Small intestine (tissue), 7 donors: ENCODE measurements at regions not wholly inside any gene's neighbourhood (a gene's known extent, or its start where the extent isn't known, plus 50 kb on each side); places are given as distances from the start of the nearest gene placed in this dataset.

Source experiments
- DNase-seq, 2 donors: peaks; one replicate each; pipeline versions ENCODE4 v3.0.0 to v3.0.0-alpha.2; 2013
- FAIRE-seq: peaks from 2 replicates; lab custom pipeline; 2012; peaks lifted over from hg19 to GRCh38; lab: Jason Lieb, UNC
- H3K27ac ChIP-seq, 3 donors: one replicate each; pipeline ENCODE4 v1.5.1; 2013; ENCODE audit warnings: low read length in 2 of 3, mild to moderate bottlenecking in 2 of 3, control low read depth in 1 of 3, inconsistent platforms in 1 of 3, low read depth in 1 of 3, moderate library complexity in 1 of 3
- H3K27me3 ChIP-seq, 3 donors: one replicate each; pipeline ENCODE4 v1.6.1; 2013; ENCODE audit warnings: low read length in 3 of 3, inconsistent platforms in 1 of 3; ENCODE audit not compliant: control insufficient read depth in 3 of 3, insufficient read depth in 3 of 3
- H3K36me3 ChIP-seq, 3 donors: one replicate each; pipeline ENCODE4 v1.6.1; 2013; ENCODE audit warnings: low read length in 3 of 3, inconsistent platforms in 1 of 3, low read depth in 1 of 3, mild to moderate bottlenecking in 1 of 3, moderate library complexity in 1 of 3; ENCODE audit not compliant: control insufficient read depth in 3 of 3, insufficient read depth in 2 of 3
- H3K4me1 ChIP-seq, 3 donors: one replicate each; pipeline ENCODE4 v1.6.1; 2013; ENCODE audit warnings: low read length in 2 of 3, inconsistent platforms in 1 of 3, low read depth in 1 of 3, mild to moderate bottlenecking in 1 of 3, moderate library complexity in 1 of 3; ENCODE audit not compliant: control insufficient read depth in 3 of 3, insufficient read depth in 2 of 3
- H3K4me3 ChIP-seq, 3 donors: one replicate each; pipeline ENCODE4 v1.5.1; 2013; ENCODE audit warnings: low read length in 3 of 3, control low read depth in 1 of 3, inconsistent platforms in 1 of 3, low read depth in 1 of 3, mild to moderate bottlenecking in 1 of 3, moderate library complexity in 1 of 3
- H3K9me3 ChIP-seq, 2 donors: one replicate each; pipeline ENCODE4 v1.6.1; 2013; ENCODE audit warnings: low read depth in 1 of 2, low read length in 1 of 2; ENCODE audit not compliant: control insufficient read depth in 2 of 2, insufficient read depth in 1 of 2
- WGBS, 3 donors: extraction: QIAGEN DNeasy Blood & Tissue Kit; methylation state at CpG; one replicate each; pipeline ENCODE4 v1.1.7; 2013; 5-methylcytosine and 5-hydroxymethylcytosine counted together
- donor health status: healthy with polysubstance abuse.
- donor health status: control.
- donor health status: control.
- donor health status: Bipolar disorder and iron deficiency.
- donor health status: healthy.

DNA sequence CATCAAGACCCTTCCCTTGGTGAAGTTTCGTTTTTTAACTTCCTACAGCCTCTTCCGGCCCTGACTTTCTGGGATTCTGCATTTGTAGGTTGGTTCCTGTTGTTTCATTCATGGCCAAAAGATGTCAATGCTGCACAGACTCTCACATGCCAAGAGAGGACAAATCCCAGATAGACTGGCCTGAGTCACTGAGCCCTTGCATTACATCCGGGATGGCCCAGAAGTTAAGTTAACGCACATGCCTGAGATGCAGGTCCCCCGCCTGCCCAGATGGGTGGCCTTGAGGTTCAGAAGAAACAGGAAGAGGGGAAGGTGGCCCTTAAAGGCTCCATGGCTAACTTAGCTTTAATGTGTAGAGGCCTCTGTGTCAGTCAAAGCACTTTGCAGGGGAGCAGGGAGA is 51.6 kb upstream of the SRGAP3 start:
- WGBS, 3 donors = 80 to 92% (median 86%) methylated on average over 5 of the region's 5 CpGs
- Histone ChIP-seq H3K4me1 (peaks cover 0 to 6% (median 0%) of the 10 kb centered on the region in 3 donors), H3K9me3 (no peaks in the 10 kb centered on the region), H3K4me3 (no peak overlapping the region), H3K27me3 (no peaks in the 10 kb centered on the region), H3K36me3 (no peaks in the 10 kb centered on the region), H3K27ac (no peak overlapping the region)
- FAIRE-seq = no peak
- no peak for DNase-seq

- Histone ChIP-seq H3K4me3 (no peak overlapping the region), H3K9me3 (no peaks in the 10 kb centered on the region), H3K27ac (no peak overlapping the region), H3K36me3 (no peaks in the 10 kb centered on the region), H3K4me1 (peaks cover 0 to 6% (median 0%) of the 10 kb centered on the region in 3 donors), H3K27me3 (no peaks in the 10 kb centered on the region)
- 31 to 65% (median 53%) methylated on average over 10 of the region's 10 CpGs for WGBS, 3 donors
- FAIRE-seq (no peak), DNase-seq (no peak)
Observed at GRCh38 chr3:9301798-9302197, 52.4 kb upstream of the SRGAP3 start.

- Histone ChIP-seq H3K36me3 (no peaks in the 10 kb centered on the region), H3K27me3 (no peaks in the 10 kb centered on the region), H3K27ac (no peak overlapping the region), H3K4me1 (peaks cover 0 to 6% (median 0%) of the 10 kb centered on the region in 3 donors), H3K9me3 (no peaks in the 10 kb centered on the region), H3K4me3 (peak overlapping the region in 2 of 3 donors; percentile 14 to 27)
- DNase-seq (peak; percentile 78 to 91), FAIRE-seq (no peak)
- WGBS, 3 donors = 13 to 16% (median 14%) methylated on average over 24 of the region's 24 CpGs
Observed at GRCh38 chr3:9302425-9303181, 53.2 kb upstream of the SRGAP3 start.

- 85 to 92% (median 89%) methylated on average over 3 of the region's 3 CpGs for WGBS, 3 donors
- no peak for DNase-seq
Observed at GRCh38 chr3:9308298-9308990, 54.4 kb upstream of the THUMPD3 start.

GRCh38 chr3:9310043-9310442 is 52.8 kb upstream of the THUMPD3 start:
- DNase-seq (no peak), FAIRE-seq (no peak)
- Histone ChIP-seq H3K4me1 (peaks cover 0 to 6% (median 0%) of the 10 kb centered on the region in 3 donors), H3K9me3 (no peaks in the 10 kb centered on the region), H3K36me3 (no peaks in the 10 kb centered on the region), H3K4me3 (no peak overlapping the region), H3K27ac (no peak overlapping the region), H3K27me3 (no peaks in the 10 kb centered on the region)
- 91 to 94% (median 92%) methylated on average over 3 of the region's 3 CpGs for WGBS, 3 donors

More at GRCh38 chr3:9308298-9308990, 54.4 kb upstream of the THUMPD3 start:
- Histone ChIP-seq H3K9me3 (no peaks in the 10 kb centered on the region), H3K4me3 (no peak overlapping the region), H3K27me3 (no peaks in the 10 kb centered on the region), H3K4me1 (peaks cover 0 to 6% (median 0%) of the 10 kb centered on the region in 3 donors), H3K27ac (no peak overlapping the region), H3K36me3 (no peaks in the 10 kb centered on the region)
- no peak for FAIRE-seq

DNA sequence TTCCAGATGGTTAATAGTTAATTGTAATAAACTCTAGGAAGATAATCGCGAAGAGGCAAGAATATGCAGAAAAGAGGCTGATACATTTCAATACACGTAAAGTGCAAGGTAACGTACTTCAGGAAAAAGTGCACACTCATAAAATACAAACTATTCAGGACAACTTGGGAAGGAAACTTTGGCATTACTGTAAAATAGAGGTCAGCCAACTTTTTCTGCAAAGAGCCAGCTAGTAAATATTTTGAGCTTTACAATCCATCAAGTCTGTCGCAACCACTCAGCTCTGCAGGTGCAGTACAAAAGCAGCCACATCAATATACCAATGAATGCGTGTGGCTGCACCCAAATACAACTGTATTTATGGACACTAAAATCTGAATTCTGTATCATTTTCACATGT is 51.6 kb upstream of the THUMPD3 start:
- WGBS, 3 donors = 14 to 60% (median 29%) methylated on average over 6 of the region's 6 CpGs
- no peaks in the 10 kb centered on the region for H3K36me3 ChIP-seq
- peaks cover 0 to 6% (median 0%) of the 10 kb centered on the region in 3 donors for H3K4me1 ChIP-seq
- H3K9me3 ChIP-seq = no peaks in the 10 kb centered on the region
- FAIRE-seq = no peak
- peak; percentile 25 to 74 for DNase-seq
- H3K27me3 ChIP-seq = no peaks in the 10 kb centered on the region
- no peak overlapping the region for H3K4me3 ChIP-seq
- H3K27ac ChIP-seq = no peak overlapping the region
